Spinal cord (tissue), 9 donors: ENCODE measurements at regions not wholly inside any gene's neighbourhood (a gene's known extent, or its start where the extent isn't known, plus 50 kb on each side); places are given as distances from the start of the nearest gene placed in this dataset.
"Not testable (repeated sequence)": the region's sequence is repeated elsewhere in the genome, so short reads cannot be mapped to it uniquely, and the experiment has no call there.

Source experiments
- DNase-seq, 6 donors: peaks; one replicate each; pipeline versions ENCODE4 v3.0.0 to v3.0.0-alpha.2; 2013 to 2015; ENCODE audit warnings: low spot score in 6 of 6, low read depth in 4 of 6
- H3K27ac ChIP-seq: one replicate; pipeline ENCODE4 v1.5.1; 2013; ENCODE audit warnings: low read depth, low read length, control low read depth
- H3K27me3 ChIP-seq: one replicate; pipeline ENCODE4 v1.6.1; 2013; ENCODE audit warnings: low read length; ENCODE audit not compliant: control insufficient read depth, insufficient read depth
- H3K36me3 ChIP-seq: one replicate; pipeline ENCODE4 v1.6.1; 2013; ENCODE audit warnings: low read length; ENCODE audit not compliant: control insufficient read depth, insufficient read depth
- H3K4me1 ChIP-seq: one replicate; pipeline ENCODE4 v1.6.1; 2013; ENCODE audit warnings: low read length; ENCODE audit not compliant: control insufficient read depth, insufficient read depth
- H3K4me3 ChIP-seq: one replicate; pipeline ENCODE4 v1.5.1; 2013; ENCODE audit warnings: low read depth, low read length, control low read depth
- H3K9me3 ChIP-seq: one replicate; pipeline ENCODE4 v1.6.1; 2013; ENCODE audit warnings: low read length; ENCODE audit not compliant: control insufficient read depth, insufficient read depth
- WGBS: methylation state at CpG from one replicate; pipeline ENCODE4 v1.1.5; 2013; ENCODE audit warnings: missing lambda C conversion rate; ENCODE audit not compliant: insufficient coverage; 5-methylcytosine and 5-hydroxymethylcytosine counted together
- donor health status: healthy.

- no CpG with 5 or more reads among the region's 1 CpG for WGBS
- Histone ChIP-seq H3K4me3 (no peak overlapping the region), H3K27me3 (no peaks in the 10 kb centered on the region), H3K9me3 (no peaks in the 10 kb centered on the region), H3K27ac (no peak overlapping the region), H3K4me1 (no peaks in the 10 kb centered on the region), H3K36me3 (no peaks in the 10 kb centered on the region)
- DNase-seq: no peak
These were observed 325.0 kb downstream of the OXSM start for GRCh38 chr3:26114851-26115250.

DNA sequence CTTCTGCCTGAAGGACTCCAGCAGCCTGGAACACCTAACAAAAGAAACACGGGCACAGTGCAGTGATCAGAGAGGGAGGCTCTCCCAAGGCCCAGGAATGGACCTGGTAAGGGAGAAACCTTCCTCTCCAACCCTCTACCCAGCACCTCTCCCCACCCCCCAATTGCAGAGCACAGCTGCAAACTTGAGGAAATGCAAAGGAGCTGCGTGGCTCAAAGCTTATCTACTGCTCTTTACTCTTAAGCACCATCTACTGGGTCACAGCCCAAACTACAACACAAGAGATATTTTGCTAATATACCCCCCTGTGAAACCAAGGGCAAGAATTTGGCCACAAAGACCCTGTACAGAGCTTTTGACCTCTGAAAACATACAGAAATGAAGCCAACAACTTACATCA is 328.3 kb downstream of the OXSM start:
- no peaks in the 10 kb centered on the region for H3K27me3 ChIP-seq
- DNase-seq: no peak
- no peaks in the 10 kb centered on the region for H3K36me3 ChIP-seq
- H3K4me1 ChIP-seq: no peaks in the 10 kb centered on the region
- H3K27ac ChIP-seq: no peak overlapping the region
- 49% methylated on average over 2 of the region's 2 CpGs for WGBS
- peaks cover 4% of the 10 kb centered on the region for H3K9me3 ChIP-seq
- no peak overlapping the region for H3K4me3 ChIP-seq

DNA sequence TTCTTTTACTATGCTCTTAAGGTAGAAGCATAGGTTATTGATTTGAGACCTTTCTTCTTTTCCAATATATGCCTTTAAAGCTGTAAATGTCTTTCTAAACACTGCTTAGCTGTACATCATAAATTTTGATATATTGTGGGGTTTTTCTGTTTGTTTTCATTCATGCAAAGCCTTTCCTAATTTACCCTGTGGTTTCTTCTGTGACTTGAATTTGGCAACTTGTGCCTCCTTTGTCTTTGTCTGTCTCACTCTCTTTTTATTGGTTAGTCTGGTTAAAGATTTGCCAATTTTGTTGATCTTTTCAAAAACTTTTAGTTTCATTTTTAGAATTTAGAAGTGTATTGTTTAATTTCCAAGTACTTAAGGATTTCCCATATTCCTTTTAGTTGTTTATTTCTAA is 343.1 kb downstream of the OXSM start:
- H3K4me3 ChIP-seq: no peak overlapping the region
- H3K27me3 ChIP-seq: no peaks in the 10 kb centered on the region
- H3K4me1 ChIP-seq: no peaks in the 10 kb centered on the region
- H3K36me3 ChIP-seq: no peaks in the 10 kb centered on the region
- H3K27ac ChIP-seq: no peak overlapping the region
- no peak for DNase-seq
- no peaks in the 10 kb centered on the region for H3K9me3 ChIP-seq

DNA sequence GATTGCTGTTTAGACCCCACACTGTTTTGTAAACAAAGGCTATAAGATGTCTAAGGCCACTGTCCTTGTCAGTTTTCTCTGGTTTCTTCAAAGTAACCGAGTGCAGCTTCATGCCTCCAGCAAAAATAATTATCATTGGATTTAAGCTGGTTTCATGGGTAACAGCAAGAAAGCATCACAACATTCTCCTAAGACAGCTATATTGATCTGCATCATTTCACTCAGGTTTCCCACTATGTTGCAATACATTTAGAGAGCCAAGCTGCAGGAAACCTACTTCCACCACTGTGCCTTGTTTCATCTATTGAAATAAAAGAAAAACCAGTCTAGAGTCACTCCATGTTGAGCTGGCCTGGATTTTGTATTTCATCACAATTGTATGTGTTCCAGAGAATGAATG is 351.4 kb downstream of the OXSM start:
- H3K27ac ChIP-seq: no peak overlapping the region
- peak in 1 of 6 donors; percentile 55 for DNase-seq
- no peaks in the 10 kb centered on the region for H3K27me3 ChIP-seq
- H3K9me3 ChIP-seq: peaks cover 7% of the 10 kb centered on the region
- no peak overlapping the region for H3K4me3 ChIP-seq
- H3K4me1 ChIP-seq: no peaks in the 10 kb centered on the region
- 60% methylated on average over 1 of the region's 1 CpG for WGBS
- H3K36me3 ChIP-seq: no peaks in the 10 kb centered on the region

- Histone ChIP-seq H3K27ac (no peak overlapping the region), H3K4me3 (no peak overlapping the region), H3K9me3 (no peaks in the 10 kb centered on the region), H3K36me3 (no peaks in the 10 kb centered on the region), H3K27me3 (no peaks in the 10 kb centered on the region), H3K4me1 (no peaks in the 10 kb centered on the region)
- no CpG with 5 or more reads among the region's 3 CpGs for WGBS
- no peak for DNase-seq
These were observed 355.9 kb downstream of the OXSM start for GRCh38 chr3:26145769-26146168.

- H3K4me1 ChIP-seq, H3K9me3 ChIP-seq, DNase-seq, H3K27ac ChIP-seq, H3K4me3 ChIP-seq, H3K27me3 ChIP-seq, H3K36me3 ChIP-seq: not testable (repeated sequence)
- 92% methylated on average over 3 of the region's 4 CpGs for WGBS
These were observed 367.5 kb downstream of the OXSM start for GRCh38 chr3:26157428-26157827.

GRCh38 chr3:26171006-26171405 is 381.1 kb downstream of the OXSM start:
- H3K4me3 ChIP-seq: no peak overlapping the region
- H3K4me1 ChIP-seq: no peaks in the 10 kb centered on the region
- H3K27me3 ChIP-seq: no peaks in the 10 kb centered on the region
- peak in 1 of 6 donors; percentile 10 for DNase-seq
- H3K27ac ChIP-seq: no peak overlapping the region
- H3K9me3 ChIP-seq: no peaks in the 10 kb centered on the region
- no peaks in the 10 kb centered on the region for H3K36me3 ChIP-seq

DNA sequence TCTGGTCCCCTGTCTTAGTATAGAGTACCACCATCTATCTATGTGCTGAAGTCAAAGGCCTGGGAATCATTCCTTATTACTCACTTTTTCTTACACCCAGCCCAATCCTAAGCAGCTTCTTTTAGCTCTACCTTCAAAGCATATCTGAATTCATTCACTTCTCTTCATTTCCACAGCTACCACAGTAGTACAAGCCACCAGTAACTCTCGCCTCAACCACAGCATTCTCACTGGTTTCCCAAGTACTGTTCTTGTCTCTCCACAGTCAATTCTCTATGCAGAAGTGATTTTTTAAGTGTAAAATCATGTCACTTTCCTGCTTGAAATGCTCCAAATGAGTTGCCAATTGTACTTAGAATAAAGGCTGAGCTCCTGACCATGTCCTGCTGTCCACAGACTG is 401.7 kb downstream of the OXSM start:
- no peak for DNase-seq
- Histone ChIP-seq H3K27ac (no peak overlapping the region), H3K27me3 (no peaks in the 10 kb centered on the region), H3K4me3 (no peak overlapping the region), H3K9me3 (no peaks in the 10 kb centered on the region), H3K36me3 (no peaks in the 10 kb centered on the region), H3K4me1 (no peaks in the 10 kb centered on the region)
- WGBS: 100% methylated on average over 1 of the region's 1 CpG

GRCh38 chr3:26193558-26193957 is 403.7 kb downstream of the OXSM start:
- no peaks in the 10 kb centered on the region for H3K36me3 ChIP-seq

DNA sequence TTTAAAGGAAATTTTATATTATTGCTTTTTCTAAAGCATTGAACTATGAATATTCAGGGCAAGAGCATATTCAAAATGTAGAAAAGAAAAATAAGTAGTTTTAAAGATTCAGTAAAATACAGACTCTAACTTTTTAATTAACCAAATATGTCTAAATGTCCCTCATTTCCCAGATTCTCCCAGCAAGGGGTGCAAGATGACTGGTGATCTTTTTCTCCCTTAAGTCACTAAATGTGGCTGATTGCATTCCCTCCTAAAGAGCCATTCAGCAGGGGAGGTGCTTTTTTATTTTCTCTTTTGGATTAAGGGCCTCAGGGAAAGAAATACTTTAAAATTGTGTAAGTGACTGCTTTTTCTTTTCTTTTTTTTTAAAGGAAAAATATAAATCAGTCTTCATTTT is 406.9 kb downstream of the OXSM start:
- H3K36me3 ChIP-seq: no peaks in the 10 kb centered on the region
- no peak overlapping the region for H3K27ac ChIP-seq
- peak in 2 of 6 donors; percentile 7 to 53 for DNase-seq

More at GRCh38 chr3:26193558-26193957, 403.7 kb downstream of the OXSM start:
- Histone ChIP-seq H3K4me3 (no peak overlapping the region), H3K27ac (no peak overlapping the region), H3K4me1 (no peaks in the 10 kb centered on the region), H3K27me3 (no peaks in the 10 kb centered on the region), H3K9me3 (no peaks in the 10 kb centered on the region)
- no CpG with 5 or more reads among the region's 3 CpGs for WGBS
- DNase-seq: no peak

GRCh38 chr3:26198609-26199008 is 408.7 kb downstream of the OXSM start:
- no peak for DNase-seq
- WGBS: no CpG with 5 or more reads among the region's 2 CpGs
- Histone ChIP-seq H3K27ac (no peak overlapping the region), H3K9me3 (no peaks in the 10 kb centered on the region), H3K27me3 (no peaks in the 10 kb centered on the region), H3K4me1 (no peaks in the 10 kb centered on the region), H3K36me3 (no peaks in the 10 kb centered on the region), H3K4me3 (no peak overlapping the region)

More for the DNA sequence above, 406.9 kb downstream of the OXSM start:
- no peaks in the 10 kb centered on the region for H3K4me1 ChIP-seq
- H3K27me3 ChIP-seq: no peaks in the 10 kb centered on the region
- H3K9me3 ChIP-seq: no peaks in the 10 kb centered on the region
- no peak overlapping the region for H3K4me3 ChIP-seq
